Neuronal stem cell (in vitro differentiated cells): ENCODE measurements at regions not wholly inside any gene's neighbourhood (a gene's known extent, or its start where the extent isn't known, plus 50 kb on each side); places are given as distances from the start of the nearest gene placed in this dataset.

Experiments used
- DNase-seq: peaks from one replicate; pipeline ENCODE4 v3.0.0-alpha.2; 2013; ENCODE audit warnings: low spot score
- H2AFZ ChIP-seq: one replicate; pipeline ENCODE4 v1.6.1; 2013; ENCODE audit warnings: mild to moderate bottlenecking, low read length, inconsistent platforms
- H2AK5ac ChIP-seq: 2 replicates; pipeline ENCODE4 v1.6.1; 2013; ENCODE audit warnings: low read depth, mild to moderate bottlenecking, inconsistent platforms, low read length, moderate library complexity, mixed read lengths
- H2BK120ac ChIP-seq: 2 replicates; pipeline ENCODE4 v1.6.1; 2013; ENCODE audit warnings: low read depth, mild to moderate bottlenecking, inconsistent platforms, low read length, moderate library complexity, mixed read lengths
- H2BK12ac ChIP-seq: one replicate; pipeline ENCODE4 v1.6.1; 2013; ENCODE audit warnings: low read length, inconsistent platforms
- H2BK15ac ChIP-seq: 2 replicates; pipeline ENCODE4 v1.6.1; 2013; ENCODE audit warnings: mild to moderate bottlenecking, low read length, inconsistent platforms, mixed read lengths
- H2BK5ac ChIP-seq: one replicate; pipeline ENCODE4 v1.6.1; 2013; ENCODE audit warnings: inconsistent platforms, mild to moderate bottlenecking, low read length, moderate library complexity
- H3K14ac ChIP-seq: one replicate; pipeline ENCODE4 v1.6.1; 2013; ENCODE audit warnings: low read length, inconsistent platforms
- H3K18ac ChIP-seq: 2 replicates; pipeline ENCODE4 v1.6.1; 2013; ENCODE audit warnings: low read length, inconsistent platforms
- H3K23ac ChIP-seq: 2 replicates; pipeline ENCODE4 v1.6.1; 2013; ENCODE audit warnings: low read depth, mild to moderate bottlenecking, mixed read lengths, low read length, inconsistent platforms; ENCODE audit not compliant: poor library complexity
- H3K27ac ChIP-seq: replicated peaks from 3 replicates; pipeline ENCODE4 v1.5.1; 2013; ENCODE audit warnings: low read length, inconsistent platforms
- H3K27me3 ChIP-seq, 3 experiments: 2 replicates each; pipeline ENCODE4 v1.6.1; 2013; ENCODE audit warnings: low read length in 3 of 3, mild to moderate bottlenecking in 2 of 3, inconsistent platforms in 1 of 3, low read depth in 1 of 3, mixed read lengths in 1 of 3, moderate library complexity in 1 of 3; ENCODE audit not compliant: control insufficient read depth in 3 of 3, insufficient read depth in 3 of 3
- H3K36me3 ChIP-seq, 2 donors: replicated peaks in 1 of 2; 2 replicates each; pipeline ENCODE4 v1.6.1; 2013; ENCODE audit warnings: low read length in 2 of 2; ENCODE audit not compliant: control insufficient read depth in 2 of 2, insufficient read depth in 2 of 2
- H3K4ac ChIP-seq: 2 replicates; pipeline ENCODE4 v1.6.1; 2013; ENCODE audit warnings: inconsistent platforms, mild to moderate bottlenecking, low read length, moderate library complexity
- H3K4me1 ChIP-seq, 2 donors: 1 replicate in 1 of 2; 2 replicates in 1 of 2; pipeline ENCODE4 v1.6.1; 2013; ENCODE audit warnings: low read length in 2 of 2, low read depth in 1 of 2; ENCODE audit not compliant: control insufficient read depth in 2 of 2, insufficient read depth in 1 of 2
- H3K4me2 ChIP-seq: one replicate; pipeline ENCODE4 v1.6.1; 2013; ENCODE audit warnings: mild to moderate bottlenecking, low read length, inconsistent platforms; ENCODE audit not compliant: insufficient read depth, poor library complexity, severe bottlenecking
- H3K4me3 ChIP-seq, 2 donors: 2 replicates each; pipeline ENCODE4 v1.5.1; 2013; ENCODE audit warnings: low read length in 2 of 2, mild to moderate bottlenecking in 2 of 2, inconsistent platforms in 1 of 2, moderate library complexity in 1 of 2
- H3K79me1 ChIP-seq: one replicate; pipeline ENCODE4 v1.6.1; 2013; ENCODE audit warnings: low read depth, mild to moderate bottlenecking, inconsistent platforms, low read length, moderate library complexity
- H3K9ac ChIP-seq: one replicate; pipeline ENCODE4 v1.6.1; 2013; ENCODE audit warnings: mild to moderate bottlenecking, low read depth, low read length, inconsistent platforms; ENCODE audit not compliant: poor library complexity
- H3K9me3 ChIP-seq, 2 donors: replicated peaks in 1 of 2; 2 replicates each; pipeline versions ENCODE3 to v1.6.1; 2013; ENCODE audit warnings: low read length in 2 of 2, mild to moderate bottlenecking in 2 of 2, inconsistent platforms in 1 of 2, low read depth in 1 of 2, mixed read lengths in 1 of 2, moderate library complexity in 1 of 2; ENCODE audit not compliant: control insufficient read depth in 2 of 2, insufficient read depth in 1 of 2
- H4K8ac ChIP-seq: one replicate; pipeline ENCODE4 v1.6.1; 2013; ENCODE audit warnings: low read depth, mild to moderate bottlenecking, inconsistent platforms, low read length, moderate library complexity
- H4K91ac ChIP-seq: one replicate; pipeline ENCODE4 v1.6.1; 2013; ENCODE audit warnings: low read length, low read depth, mild to moderate bottlenecking, inconsistent platforms; ENCODE audit not compliant: poor library complexity
- WGBS, 2 donors: extraction: QIAGEN DNeasy Blood & Tissue Kit; methylation state at CpG; one replicate each; pipeline ENCODE4 v1.1.7; 2013; ENCODE audit warnings: missing lambda C conversion rate in 2 of 2, mixed read lengths in 1 of 2; ENCODE audit not compliant: insufficient read length in 2 of 2, insufficient replicate concordance in 1 of 2; ENCODE audit errors: extremely low coverage in 2 of 2; 5-methylcytosine and 5-hydroxymethylcytosine counted together

DNA sequence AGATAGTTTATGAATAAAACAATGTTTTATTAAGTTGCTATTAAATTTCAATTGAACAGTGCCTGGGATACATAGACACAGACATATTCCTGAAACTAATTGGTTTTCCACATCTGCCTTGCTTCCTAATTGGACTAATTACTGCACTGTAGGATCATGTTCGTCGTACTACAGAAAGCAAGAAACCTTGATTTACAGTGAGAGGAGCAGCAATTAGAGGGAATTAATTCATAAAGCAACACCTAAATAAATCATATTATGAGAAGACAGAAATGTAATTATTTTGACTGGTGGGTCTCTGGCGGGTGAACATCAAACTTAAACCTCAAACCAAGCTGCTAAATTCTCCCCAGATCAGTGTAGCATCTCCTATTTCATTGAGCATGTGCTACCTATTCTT lies 124.6 kb upstream of the CAMK1G start:
- Histone ChIP-seq H2BK5ac (no peak overlapping the region), H3K4ac (no peak overlapping the region), H2AK5ac (no peak overlapping the region), H3K18ac (no peak overlapping the region), H2BK15ac (no peak overlapping the region), H2BK120ac (no peak overlapping the region), H3K79me1 (no peaks in the 10 kb centered on the region), H2BK12ac (no peak overlapping the region), H3K9ac (no peak overlapping the region), H3K4me1 (peaks cover 0 to 7% of the 10 kb centered on the region in 2 donors), H2AFZ (no peak overlapping the region), H3K27me3 (no peaks in the 10 kb centered on the region), H3K23ac (no peak overlapping the region), H4K91ac (no peak overlapping the region), H3K36me3 (no peaks in the 10 kb centered on the region), H3K4me3 (no peak overlapping the region), H3K9me3 (no peaks in the 10 kb centered on the region), H3K4me2 (no peak overlapping the region), H3K27ac (no peak overlapping the region), H3K14ac (no peak overlapping the region), H4K8ac (no peak overlapping the region)
- no CpG with 5 or more reads among the region's 3 CpGs for WGBS, 2 donors
- DNase-seq, result no peak

DNA sequence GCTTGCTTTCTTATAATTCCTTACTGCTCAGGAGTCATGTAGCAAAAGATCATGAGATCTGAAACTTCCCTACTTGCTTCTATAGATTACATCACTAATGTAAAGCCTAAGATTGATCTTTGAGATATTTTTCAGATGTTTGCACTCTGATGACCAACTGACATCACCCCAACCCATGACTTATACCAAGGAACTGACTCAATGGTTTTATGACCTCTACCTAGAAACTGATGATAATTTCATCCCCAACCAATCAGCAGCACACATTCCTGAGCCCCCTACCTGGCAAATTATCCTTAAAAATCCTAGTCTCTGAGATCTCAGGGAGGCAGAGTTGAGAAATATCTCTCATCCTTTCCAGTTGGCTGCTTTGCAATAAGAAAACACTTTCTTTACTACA lies 122.3 kb upstream of the CAMK1G start:
- Histone ChIP-seq H3K18ac (no peak overlapping the region), H2AK5ac (no peak overlapping the region), H3K27me3 (no peaks in the 10 kb centered on the region), H4K8ac (no peak overlapping the region), H3K4ac (no peak overlapping the region), H3K27ac (no peak overlapping the region), H3K23ac (no peak overlapping the region), H2BK15ac (no peak overlapping the region), H3K9ac (no peak overlapping the region), H4K91ac (no peak overlapping the region), H3K36me3 (no peaks in the 10 kb centered on the region), H3K14ac (no peak overlapping the region), H2BK5ac (no peak overlapping the region), H3K4me2 (no peak overlapping the region), H3K9me3 (no peaks in the 10 kb centered on the region), H2AFZ (no peak overlapping the region), H3K79me1 (no peaks in the 10 kb centered on the region), H2BK120ac (no peak overlapping the region), H3K4me1 (peaks cover 0 to 2% of the 10 kb centered on the region in 2 donors), H2BK12ac (no peak overlapping the region), H3K4me3 (no peak overlapping the region)
- no peak for DNase-seq

DNA sequence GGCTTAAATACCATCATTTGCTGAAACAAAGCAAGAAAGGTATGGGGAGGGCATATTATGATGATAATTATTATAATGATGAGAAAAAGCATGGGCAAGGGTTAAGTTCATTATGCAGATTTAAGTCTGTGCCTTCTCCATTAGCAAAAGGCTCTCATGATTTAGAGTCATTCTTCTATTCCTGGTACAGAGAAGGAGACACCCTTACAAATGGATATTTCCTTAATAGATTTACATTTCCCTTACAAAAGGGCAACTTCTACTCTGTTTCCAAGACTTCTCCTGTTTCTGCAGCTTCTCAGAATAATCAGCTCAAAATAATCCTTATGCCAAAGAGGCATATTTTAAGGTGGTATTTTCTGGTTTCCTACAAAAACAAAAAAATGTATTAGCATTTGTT lies 121.1 kb upstream of the CAMK1G start:
- Histone ChIP-seq H2BK12ac (no peak overlapping the region), H3K14ac (no peak overlapping the region), H3K36me3 (no peaks in the 10 kb centered on the region), H3K23ac (no peak overlapping the region), H2BK5ac (no peak overlapping the region), H3K9me3 (no peaks in the 10 kb centered on the region), H2AK5ac (no peak overlapping the region), H2BK120ac (no peak overlapping the region), H3K4me3 (no peak overlapping the region), H3K4ac (no peak overlapping the region), H3K4me2 (no peak overlapping the region), H3K9ac (no peak overlapping the region), H2BK15ac (no peak overlapping the region), H3K27me3 (no peaks in the 10 kb centered on the region), H3K27ac (no peak overlapping the region), H2AFZ (no peak overlapping the region), H3K18ac (no peak overlapping the region), H3K79me1 (no peaks in the 10 kb centered on the region), H4K8ac (no peak overlapping the region), H4K91ac (no peak overlapping the region), H3K4me1 (no peaks in the 10 kb centered on the region)
- DNase-seq, result no peak

DNA sequence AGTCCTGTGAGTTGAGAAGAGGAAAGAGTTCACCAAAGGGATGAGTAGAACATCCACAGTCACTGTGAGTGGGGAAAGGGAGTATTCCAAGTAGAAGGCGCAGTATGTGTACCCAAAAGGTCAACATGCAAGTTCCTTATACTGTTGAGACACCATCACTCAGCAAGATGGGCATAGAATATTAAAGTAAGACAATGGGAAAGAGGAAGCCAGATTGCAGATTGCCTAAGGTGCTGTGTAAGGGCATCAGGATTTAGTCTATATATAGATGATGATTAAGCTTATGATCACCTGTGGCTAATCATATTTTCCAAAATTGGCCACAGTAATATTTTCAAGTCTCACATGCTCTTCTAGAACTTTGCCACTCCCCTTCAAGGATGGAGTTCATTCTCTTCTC lies 120.1 kb upstream of the CAMK1G start:
- Histone ChIP-seq H2BK120ac (no peak overlapping the region), H3K27ac (no peak overlapping the region), H3K79me1 (no peaks in the 10 kb centered on the region), H2BK15ac (no peak overlapping the region), H3K36me3 (no peaks in the 10 kb centered on the region), H3K4ac (no peak overlapping the region), H2AFZ (no peak overlapping the region), H4K8ac (no peak overlapping the region), H2BK5ac (no peak overlapping the region), H3K4me3 (no peak overlapping the region), H2BK12ac (no peak overlapping the region), H3K23ac (no peak overlapping the region), H3K9ac (no peak overlapping the region), H3K4me2 (no peak overlapping the region), H4K91ac (no peak overlapping the region), H3K18ac (no peak overlapping the region), H3K4me1 (no peaks in the 10 kb centered on the region), H2AK5ac (no peak overlapping the region), H3K27me3 (no peaks in the 10 kb centered on the region), H3K14ac (no peak overlapping the region), H3K9me3 (no peaks in the 10 kb centered on the region)
- no peak for DNase-seq
- no CpG with 5 or more reads among the region's 1 CpG for WGBS, 2 donors
